KMS-11 (cell line): ENCODE measurements at regions not wholly inside any gene's neighbourhood (a gene's known extent, or its start where the extent isn't known, plus 50 kb on each side); places are given as distances from the start of the nearest gene placed in this dataset.

Source experiments
- H2AFZ ChIP-seq: fragments of 200-600 bp; sonication (generic); 2 replicates; pipeline ENCODE4 v1.6.1; 2016; ENCODE audit warnings: antibody characterized with exemption, mixed run types, low read depth
- H3K27ac ChIP-seq: fragments of 200-600 bp; sonication (generic); 2 replicates; pipeline ENCODE4 v1.6.1; 2016; ENCODE audit warnings: mild to moderate bottlenecking, mixed run types
- H3K27me3 ChIP-seq: fragments of 200-600 bp; sonication (generic); 2 replicates; pipeline ENCODE4 v1.6.1; 2017; ENCODE audit warnings: mild to moderate bottlenecking, low read depth, mixed run types, moderate library complexity; ENCODE audit not compliant: insufficient read depth
- H3K36me3 ChIP-seq: fragments of 200-600 bp; sonication (generic); 2 replicates; pipeline ENCODE4 v1.6.1; 2017; ENCODE audit warnings: mild to moderate bottlenecking, mixed run types; ENCODE audit not compliant: insufficient read depth
- H3K4me1 ChIP-seq: fragments of 200-600 bp; sonication (generic); 2 replicates; pipeline ENCODE4 v1.6.1; 2016; ENCODE audit warnings: mild to moderate bottlenecking, low read depth, mixed run types; ENCODE audit not compliant: poor library complexity, severe bottlenecking
- H3K4me2 ChIP-seq: fragments of 200-600 bp; sonication (generic); 2 replicates; pipeline ENCODE4 v1.7.0; 2016; ENCODE audit warnings: mild to moderate bottlenecking, mixed run types
- H3K4me3 ChIP-seq: fragments of 200-600 bp; sonication (generic); IDR thresholded peaks from 2 replicates; pipeline ENCODE4 v1.6.1; 2017; ENCODE audit warnings: low read depth, low read length, mixed read lengths; ENCODE audit not compliant: insufficient read depth
- H3K79me2 ChIP-seq: fragments of 200-600 bp; sonication (generic); 2 replicates; pipeline ENCODE4 v1.6.1; 2016; ENCODE audit warnings: low read depth, mixed run types; ENCODE audit not compliant: insufficient read depth
- H3K9ac ChIP-seq: fragments of 200-600 bp; sonication (generic); 2 replicates; pipeline ENCODE4 v1.6.1; 2016; ENCODE audit warnings: mild to moderate bottlenecking, mixed run types
- H4K20me1 ChIP-seq: fragments of 200-600 bp; sonication (generic); 2 replicates; pipeline ENCODE4 v1.6.1; 2016; ENCODE audit warnings: mild to moderate bottlenecking, mixed run types; ENCODE audit not compliant: insufficient read depth
- CTCF ChIP-seq: fragments of 200-600 bp; sonication (generic); conservative IDR thresholded peaks from 2 replicates; pipeline ENCODE4 v1.6.1; 2017; ENCODE audit warnings: low read depth, mild to moderate bottlenecking, antibody characterized with exemption, low read length, moderate library complexity, mixed read lengths

- H3K27me3 ChIP-seq, result no peaks in the 10 kb centered on the region
- no peak overlapping the region for H3K27ac ChIP-seq
- no peaks in the 10 kb centered on the region for H4K20me1 ChIP-seq
- no peak overlapping the region for H2AFZ ChIP-seq
- H3K4me3 ChIP-seq, result no peak overlapping the region
- TF ChIP-seq CTCF, result no peak
- H3K9ac ChIP-seq, result no peak overlapping the region
- H3K4me2 ChIP-seq, result no peak overlapping the region
- no peaks in the 10 kb centered on the region for H3K4me1 ChIP-seq
- H3K79me2 ChIP-seq, result no peaks in the 10 kb centered on the region
- no peaks in the 10 kb centered on the region for H3K36me3 ChIP-seq
These were observed 216.4 kb downstream of the LTN1 start for GRCh38 chr21:28776251-28776650.

GRCh38 chr21:28775071-28775470 lies 217.6 kb downstream of the LTN1 start:
- H2AFZ ChIP-seq, result no peak overlapping the region
- H3K36me3 ChIP-seq, result no peaks in the 10 kb centered on the region

GRCh38 chr21:28773036-28773435 lies 219.6 kb downstream of the LTN1 start:
- Histone ChIP-seq H3K4me1 (no peaks in the 10 kb centered on the region), H3K4me2 (no peak overlapping the region), H2AFZ (no peak overlapping the region), H3K4me3 (no peak overlapping the region), H3K27ac (no peak overlapping the region), H4K20me1 (no peaks in the 10 kb centered on the region), H3K79me2 (no peaks in the 10 kb centered on the region), H3K27me3 (no peaks in the 10 kb centered on the region), H3K36me3 (no peaks in the 10 kb centered on the region), H3K9ac (no peak overlapping the region)
- TF ChIP-seq CTCF, result no peak

More at GRCh38 chr21:28775071-28775470, 217.6 kb downstream of the LTN1 start:
- H3K27ac ChIP-seq, result no peak overlapping the region
- H4K20me1 ChIP-seq, result no peaks in the 10 kb centered on the region
- no peak for TF ChIP-seq CTCF
- H3K9ac ChIP-seq, result no peak overlapping the region
- H3K4me3 ChIP-seq, result no peak overlapping the region
- H3K79me2 ChIP-seq, result no peaks in the 10 kb centered on the region
- H3K4me2 ChIP-seq, result no peak overlapping the region
- H3K27me3 ChIP-seq, result no peaks in the 10 kb centered on the region
- H3K4me1 ChIP-seq, result no peaks in the 10 kb centered on the region

GRCh38 chr21:28771790-28772501 lies 220.7 kb downstream of the LTN1 start:
- no peak overlapping the region for H3K9ac ChIP-seq

More at GRCh38 chr21:28771790-28772501, 220.7 kb downstream of the LTN1 start:
- Histone ChIP-seq H3K27me3 (no peaks in the 10 kb centered on the region), H3K79me2 (no peaks in the 10 kb centered on the region), H2AFZ (no peak overlapping the region), H3K4me2 (no peak overlapping the region), H3K27ac (no peak overlapping the region), H4K20me1 (no peaks in the 10 kb centered on the region), H3K36me3 (no peaks in the 10 kb centered on the region), H3K4me3 (no peak overlapping the region), H3K4me1 (no peaks in the 10 kb centered on the region)
- no peak for TF ChIP-seq CTCF
